ENCODE measurements at regions not wholly inside any gene's neighbourhood (a gene's known extent, or its start where the extent isn't known, plus 50 kb on each side); places are given as distances from the start of the nearest gene placed in this dataset.

DNA sequence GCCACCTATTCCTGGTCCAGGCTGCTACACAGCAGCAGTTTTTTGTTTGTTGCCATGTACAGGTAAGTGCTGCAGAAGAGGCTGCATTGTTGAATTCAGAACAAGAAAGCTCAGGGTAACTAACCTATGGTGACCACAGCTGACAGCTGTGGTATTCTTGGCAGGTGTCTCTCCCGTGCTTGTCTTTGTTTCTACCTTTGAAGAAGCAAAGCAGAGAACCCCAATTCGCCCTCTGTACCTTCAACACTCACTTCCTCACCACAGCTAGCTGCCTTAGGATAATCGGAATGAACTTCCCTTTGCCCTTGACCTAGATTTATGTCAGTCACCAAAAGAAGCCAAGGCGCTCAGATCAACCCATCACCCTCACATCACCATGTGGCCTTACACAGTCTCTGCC lies 1703.3 kb upstream of the SLC10A2 start:
- dilution Hi-C loops (cut with HindIII; ENCODE audit: low sequenced_read_pairs, unreplicated experiment), result no loop called here
- Histone ChIP-seq H3K4ac (ENCODE audit: low read depth, low read length) (no peak overlapping the region), H3K27ac (ENCODE audit: insufficient read depth, low read length) (no peak overlapping the region), H3K18ac (ENCODE audit: low read depth, low read length) (no peak overlapping the region), H3K23ac (ENCODE audit: low read depth, low read length) (no peak overlapping the region), H4K20me1 (ENCODE audit: insufficient read depth, low read length) (no peaks in the 10 kb centered on the region), H3K27me3 (ENCODE audit: control insufficient read depth, insufficient read depth, low read length) (no peaks in the 10 kb centered on the region), H2BK5ac (ENCODE audit: low read depth, low read length, poor library complexity, severe bottlenecking) (no peak overlapping the region), H2BK15ac (ENCODE audit: low read depth, low read length) (no peak overlapping the region), H3K9me1 (ENCODE audit: insufficient read depth, low read length) (no peaks in the 10 kb centered on the region), H3K56ac (ENCODE audit: extremely low read depth, insufficient read depth, low read length) (no peak overlapping the region), H3K9me3 (ENCODE audit: control insufficient read depth, insufficient read depth, low read length) (no peaks in the 10 kb centered on the region), H2BK120ac (ENCODE audit: low read depth, low read length) (no peak overlapping the region), H2AK9ac (replicated peaks; ENCODE audit: low read depth, low read length, poor library complexity) (no peak overlapping the region), H4K5ac (ENCODE audit: low read depth, low read length) (no peak overlapping the region), H2AFZ (replicated peaks; ENCODE audit: low read length, poor library complexity) (no peak overlapping the region), H4K91ac (ENCODE audit: insufficient read depth, low read depth, low read length) (no peak overlapping the region), H3K4me3 (ENCODE audit: insufficient read depth, low read depth, low read length) (no peak overlapping the region), H2AK5ac (ENCODE audit: low read depth, low read length) (no peak overlapping the region), H3K36me3 (ENCODE audit: control insufficient read depth, insufficient read depth, low read length) (no peaks in the 10 kb centered on the region), H3K79me1 (ENCODE audit: low read depth in 1 of 2, low read length in 2 of 2) (no peaks in the 10 kb centered on the region), H3K14ac (replicated peaks; ENCODE audit: low read depth, low read length) (no peak overlapping the region), H2BK20ac (ENCODE audit: low read depth, low read length) (no peak overlapping the region), H4K8ac (ENCODE audit: low read depth in 2 of 2, low read length in 2 of 2) (no peak overlapping the region), H3K4me1 (ENCODE audit: control insufficient read depth, insufficient read depth, low read length) (no peaks in the 10 kb centered on the region), H3K9ac (ENCODE audit: low read depth, low read length) (no peak overlapping the region), H3K4me2 (ENCODE audit: low read depth, low read length) (no peak overlapping the region)
- no peak for TF ChIP-seq RFX5 (IDR thresholded peaks at IDR 0.05; ENCODE audit: low read depth, low read length)
- no peak for TF ChIP-seq POLR2A (IDR thresholded peaks at IDR 0.05; ENCODE audit: low read depth, low read length)
- TF ChIP-seq FOS (IDR thresholded peaks at IDR 0.05; ENCODE audit: low read depth, low read length), result no peak
- no peak for TF ChIP-seq SMC3 (IDR thresholded peaks at IDR 0.05; ENCODE audit: low read depth, low read length)
- no peak for TF ChIP-seq CEBPB (IDR thresholded peaks at IDR 0.05; ENCODE audit: low read depth, low read length)
- TF ChIP-seq NFE2L2 (IDR thresholded peaks at IDR 0.05; ENCODE audit: low read depth, low read length), result no peak
- no TSS peak for BruUV-seq (replicated peaks)
- POLR2A ChIA-PET (ENCODE audit: unreplicated experiment), result no interaction called here
- DNase-seq, result no peak
- intact Hi-C loops (cut with micrococcal nuclease), result no loop called here
- no CpG with 5 or more reads among the region's 4 CpGs for WGBS, 2 experiments (ENCODE audit: extremely low coverage in 2 of 2, insufficient read length in 1 of 2)
- no peak for ATAC-seq (ENCODE audit: low read depth)
- CTCF ChIA-PET, result no interaction called here
- in situ Hi-C loops (cut with MboI; ENCODE audit: low sequenced_read_pairs), result no loop called here

Measured in IMR-90 (cell line).